OCI-LY7 (cell line): ENCODE measurements at regions not wholly inside any gene's neighbourhood (a gene's known extent, or its start where the extent isn't known, plus 50 kb on each side); places are given as distances from the start of the nearest gene placed in this dataset.

Experiments
- BruUV-seq: library from RNA; stranded (reverse); fragments of 400-500 nt; replicated peaks from 2 replicates; lab custom pipeline; 2021; lab: Mats Ljungman, UMichigan
- CTCF ChIA-PET: fragments of 300-600 bp; sonication (Branson Sonifier 250); formaldehyde crosslinking; loops from one replicate; lab custom pipeline; 2022; ENCODE audit warnings: antibody characterized with exemption; ENCODE audit not compliant: unreplicated experiment; lab: Charles Lee
- POLR2A ChIA-PET: fragments of 300-600 bp; sonication (Branson Sonifier 250); formaldehyde crosslinking; loops from one replicate; lab custom pipeline; 2022; ENCODE audit warnings: antibody characterized with exemption; lab: Charles Lee
- DNase-seq: peaks from one replicate; pipeline ENCODE4 v3.0.0-alpha.2; 2015; ENCODE audit warnings: low spot score
- H2AFZ ChIP-seq: fragments of 200-600 bp; sonication (generic), shearing (Covaris generic); 2 replicates; pipeline ENCODE4 v1.6.1; 2014; ENCODE audit warnings: mild to moderate bottlenecking, antibody characterized with exemption, low read length, moderate library complexity
- H3K27ac ChIP-seq: fragments of 200-600 bp; sonication (generic); 2 replicates; pipeline ENCODE4 v1.5.1; 2014; ENCODE audit warnings: mixed run types, low read depth, mild to moderate bottlenecking, moderate library complexity, low read length, inconsistent platforms; ENCODE audit not compliant: poor library complexity, severe bottlenecking
- H3K36me3 ChIP-seq: fragments of 200-600 bp; sonication (generic); 2 replicates; pipeline ENCODE4 v1.6.1; 2014; ENCODE audit warnings: mild to moderate bottlenecking, antibody characterized with exemption, low read length, moderate library complexity, mixed read lengths; ENCODE audit not compliant: insufficient read depth
- H3K4me1 ChIP-seq: fragments of 200-600 bp; sonication (generic); 2 replicates; pipeline ENCODE4 v1.5.1; 2014; ENCODE audit warnings: mild to moderate bottlenecking, low read length; ENCODE audit not compliant: insufficient read depth, poor library complexity, severe bottlenecking
- H3K4me2 ChIP-seq: fragments of 200-600 bp; sonication (generic); 2 replicates; pipeline ENCODE4 v1.6.1; 2014; ENCODE audit warnings: mild to moderate bottlenecking, low read length
- H3K4me3 ChIP-seq: fragments of 200-600 bp; sonication (generic); 2 replicates; pipeline ENCODE4 v1.5.1; 2014; ENCODE audit warnings: mild to moderate bottlenecking, low read depth, low read length; ENCODE audit not compliant: poor library complexity, severe bottlenecking
- H3K79me2 ChIP-seq: fragments of 200-600 bp; sonication (generic); 2 replicates; pipeline ENCODE4 v1.6.1; 2016; ENCODE audit warnings: low read depth, mild to moderate bottlenecking, low read length, moderate library complexity, mixed read lengths; ENCODE audit not compliant: insufficient read depth
- H3K9me2 ChIP-seq: fragments of 200-600 bp; sonication (generic); 2 replicates; pipeline ENCODE4 v1.6.1; 2016; ENCODE audit warnings: mild to moderate bottlenecking, low read length, mixed read lengths; ENCODE audit not compliant: insufficient read depth
- H3K9me3 ChIP-seq: fragments of 200-600 bp; sonication (generic); 2 replicates; pipeline ENCODE4 v1.6.1; 2014; ENCODE audit warnings: mild to moderate bottlenecking, mixed run types, low read length, mixed read lengths
- H4K20me1 ChIP-seq: fragments of 200-600 bp; sonication (generic); 2 replicates; pipeline ENCODE4 v1.6.1; 2014; ENCODE audit warnings: mild to moderate bottlenecking, antibody characterized with exemption, low read length, moderate library complexity, mixed read lengths; ENCODE audit not compliant: insufficient read depth
- EZH2phosphoT487 ChIP-seq: fragments of 200-600 bp; sonication (generic); IDR thresholded peaks from 2 replicates; pipeline ENCODE4 v1.6.1; 2018; ENCODE audit warnings: low read depth, borderline replicate concordance, mild to moderate bottlenecking, mixed run types, antibody characterized with exemption, low read length, moderate library complexity, mixed read lengths
- intact Hi-C: fragments of 100-400 bp; cut with micrococcal nuclease; formaldehyde crosslinking; loops from one replicate; pipeline ENCODE4 v1.10.0; 2022; ENCODE audit not compliant: unreplicated experiment
- TF ChIP-seq, protein P1 (sequence below): fragments of 200-600 bp; sonication (generic); conservative IDR thresholded peaks from 2 replicates; pipeline ENCODE4 v1.5.1; 2014; ENCODE audit warnings: mild to moderate bottlenecking, antibody characterized with exemption, low read length, moderate library complexity, mixed read lengths

DNA sequence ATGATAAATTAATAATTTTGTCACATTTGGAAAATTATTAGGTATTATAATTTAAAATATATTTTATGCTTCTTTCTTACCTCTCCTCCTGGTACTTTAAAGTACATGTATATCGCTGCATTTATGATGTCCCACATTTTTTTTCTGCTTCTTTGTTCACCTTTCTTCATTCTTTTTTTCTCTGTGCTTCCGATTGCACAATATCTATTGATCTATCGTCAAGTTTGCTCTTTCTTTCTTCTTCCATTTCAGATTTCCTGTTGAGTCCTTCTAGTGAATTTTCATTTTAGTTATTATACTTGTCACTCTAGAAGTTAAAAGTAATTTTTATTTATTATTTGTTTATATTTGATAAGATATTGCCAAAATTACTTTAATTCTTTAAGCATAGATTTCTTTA, 441.0 kb upstream of the HS3ST5 start:
- Histone ChIP-seq H3K4me1 (no peaks in the 10 kb centered on the region), H2AFZ (no peak overlapping the region), H4K20me1 (no peaks in the 10 kb centered on the region), H3K9me3 (no peaks in the 10 kb centered on the region), H3K4me2 (no peak overlapping the region), H3K27ac (no peak overlapping the region), H3K36me3 (no peaks in the 10 kb centered on the region), H3K9me2 (no peaks in the 10 kb centered on the region), H3K79me2 (no peaks in the 10 kb centered on the region), H3K4me3 (no peak overlapping the region)
- intact Hi-C loops: no loop called here
- ChIA-PET POLR2A (no interaction called here), CTCF (no interaction called here)
- DNase-seq: no peak
- BruUV-seq: no TSS peak
- no peak for TF ChIP-seq EZH2phosphoT487
- TF ChIP-seq, protein P1, sequence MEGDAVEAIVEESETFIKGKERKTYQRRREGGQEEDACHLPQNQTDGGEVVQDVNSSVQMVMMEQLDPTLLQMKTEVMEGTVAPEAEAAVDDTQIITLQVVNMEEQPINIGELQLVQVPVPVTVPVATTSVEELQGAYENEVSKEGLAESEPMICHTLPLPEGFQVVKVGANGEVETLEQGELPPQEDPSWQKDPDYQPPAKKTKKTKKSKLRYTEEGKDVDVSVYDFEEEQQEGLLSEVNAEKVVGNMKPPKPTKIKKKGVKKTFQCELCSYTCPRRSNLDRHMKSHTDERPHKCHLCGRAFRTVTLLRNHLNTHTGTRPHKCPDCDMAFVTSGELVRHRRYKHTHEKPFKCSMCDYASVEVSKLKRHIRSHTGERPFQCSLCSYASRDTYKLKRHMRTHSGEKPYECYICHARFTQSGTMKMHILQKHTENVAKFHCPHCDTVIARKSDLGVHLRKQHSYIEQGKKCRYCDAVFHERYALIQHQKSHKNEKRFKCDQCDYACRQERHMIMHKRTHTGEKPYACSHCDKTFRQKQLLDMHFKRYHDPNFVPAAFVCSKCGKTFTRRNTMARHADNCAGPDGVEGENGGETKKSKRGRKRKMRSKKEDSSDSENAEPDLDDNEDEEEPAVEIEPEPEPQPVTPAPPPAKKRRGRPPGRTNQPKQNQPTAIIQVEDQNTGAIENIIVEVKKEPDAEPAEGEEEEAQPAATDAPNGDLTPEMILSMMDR: no peak

DNA sequence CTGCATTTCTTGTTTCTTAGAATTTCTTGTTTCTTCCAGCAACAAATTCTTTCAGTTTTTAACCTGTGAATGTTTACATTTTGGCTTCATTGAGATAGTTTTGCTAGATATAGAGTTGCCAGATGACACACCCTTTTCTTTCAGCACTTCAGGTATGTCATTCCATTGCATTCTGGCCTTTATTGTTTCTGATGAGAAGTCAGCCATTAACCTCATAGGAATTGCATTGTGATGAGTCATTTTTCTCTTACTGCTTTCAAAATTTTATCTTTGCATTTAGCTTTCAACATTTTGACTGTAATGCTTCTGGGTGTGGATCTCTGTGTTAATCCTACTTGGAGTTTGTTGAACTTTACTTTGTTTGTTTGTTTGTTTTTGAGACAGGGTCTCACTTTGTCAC, 440.3 kb upstream of the HS3ST5 start:
- no peaks in the 10 kb centered on the region for H3K4me1 ChIP-seq
- no TSS peak for BruUV-seq
- H3K9me2 ChIP-seq: no peaks in the 10 kb centered on the region
- no peaks in the 10 kb centered on the region for H3K79me2 ChIP-seq
- no peak for DNase-seq
- CTCF ChIA-PET: no interaction called here
- no peaks in the 10 kb centered on the region for H4K20me1 ChIP-seq
- intact Hi-C loops: no loop called here
- no peak overlapping the region for H2AFZ ChIP-seq
- no peaks in the 10 kb centered on the region for H3K9me3 ChIP-seq
- H3K36me3 ChIP-seq: no peaks in the 10 kb centered on the region
- H3K4me3 ChIP-seq: no peak overlapping the region
- H3K27ac ChIP-seq: no peak overlapping the region
- H3K4me2 ChIP-seq: no peak overlapping the region
- TF ChIP-seq, protein P1: no peak
- no peak for TF ChIP-seq EZH2phosphoT487
- POLR2A ChIA-PET: no interaction called here

DNA sequence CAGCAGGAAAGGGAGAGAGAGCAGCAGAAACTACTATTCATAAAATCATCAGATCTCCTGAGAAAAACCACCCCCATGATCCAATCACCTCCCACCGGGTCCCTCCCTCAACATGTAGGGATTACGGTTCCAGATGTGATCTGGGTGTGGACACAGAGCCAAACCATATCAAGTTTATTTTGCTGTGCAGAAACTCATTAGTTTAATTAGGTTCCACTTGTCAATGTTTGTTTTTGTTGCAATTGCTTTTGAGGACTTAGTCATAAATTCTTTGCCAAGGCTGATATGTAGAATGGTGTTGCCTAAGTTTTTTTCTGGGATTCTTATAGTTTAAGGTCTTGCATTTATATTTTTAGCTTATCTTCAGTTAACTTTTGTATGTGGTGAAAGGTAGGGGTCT, 422.0 kb upstream of the HS3ST5 start:
- Histone ChIP-seq H2AFZ (no peak overlapping the region), H3K4me3 (no peak overlapping the region), H3K9me3 (no peaks in the 10 kb centered on the region), H3K4me2 (no peak overlapping the region), H3K4me1 (no peaks in the 10 kb centered on the region), H3K36me3 (no peaks in the 10 kb centered on the region), H3K79me2 (no peaks in the 10 kb centered on the region), H3K27ac (no peak overlapping the region), H4K20me1 (no peaks in the 10 kb centered on the region), H3K9me2 (no peaks in the 10 kb centered on the region)
- no peak for DNase-seq
- intact Hi-C loops: no loop called here
- ChIA-PET CTCF (no interaction called here), POLR2A (no interaction called here)
- BruUV-seq: no TSS peak
- TF ChIP-seq EZH2phosphoT487: no peak
- TF ChIP-seq, protein P1: no peak
